GM21723 (cell line): ENCODE measurements at regions not wholly inside any gene's neighbourhood (a gene's known extent, or its start where the extent isn't known, plus 50 kb on each side); places are given as distances from the start of the nearest gene placed in this dataset.
"Not testable (repeated sequence)": the region's sequence is repeated elsewhere in the genome, so short reads cannot be mapped to it uniquely, and the experiment has no call there.

Source experiments
- ATAC-seq: cut with Tn5 transposase; IDR thresholded peaks from one replicate; pipeline ENCODE4 v1.9.1; 2021; ENCODE audit warnings: mild to moderate bottlenecking, moderate library complexity; ENCODE audit not compliant: unreplicated experiment

- no peak for ATAC-seq
Measured at GRCh38 chr16:87160701-87161337, 156.4 kb downstream of the C16orf95 start.

- not testable (repeated sequence) for ATAC-seq
Measured at GRCh38 chr16:87161410-87161809, 155.8 kb downstream of the C16orf95 start.

GRCh38 chr16:87161822-87162676 lies 155.1 kb downstream of the C16orf95 start:
- ATAC-seq = no peak

GRCh38 chr16:87162799-87163198 lies 154.4 kb downstream of the C16orf95 start:
- not testable (repeated sequence) for ATAC-seq

GRCh38 chr16:87163637-87164036 lies 153.6 kb downstream of the C16orf95 start:
- ATAC-seq = no peak

- ATAC-seq = no peak
Measured at GRCh38 chr16:87165151-87165550, 152.0 kb downstream of the C16orf95 start.

GRCh38 chr16:87165885-87166284 lies 151.3 kb downstream of the C16orf95 start:
- ATAC-seq = no peak

- ATAC-seq = no peak
Measured at GRCh38 chr16:87166321-87166720, 150.9 kb downstream of the C16orf95 start.

GRCh38 chr16:87166934-87167333 lies 150.3 kb downstream of the C16orf95 start:
- no peak for ATAC-seq

GRCh38 chr16:87169509-87169995 lies 147.6 kb downstream of the C16orf95 start:
- ATAC-seq = no peak

- no peak for ATAC-seq
Measured at GRCh38 chr16:87170310-87170709, 146.9 kb downstream of the C16orf95 start.

- ATAC-seq = no peak
Measured at GRCh38 chr16:87171723-87172122, 145.5 kb downstream of the C16orf95 start.

GRCh38 chr16:87172632-87173031 lies 144.6 kb downstream of the C16orf95 start:
- no peak for ATAC-seq

- no peak for ATAC-seq
Measured at GRCh38 chr16:87173294-87173893, 143.8 kb downstream of the C16orf95 start.

- ATAC-seq = no peak
Measured at GRCh38 chr16:87174061-87174460, 143.1 kb downstream of the C16orf95 start.

- no peak for ATAC-seq
Measured at GRCh38 chr16:87176735-87177134, 140.5 kb downstream of the C16orf95 start.

GRCh38 chr16:87177673-87178072 lies 139.5 kb downstream of the C16orf95 start:
- ATAC-seq = no peak

GRCh38 chr16:87178177-87178863 lies 138.9 kb downstream of the C16orf95 start:
- no peak for ATAC-seq

- no peak for ATAC-seq
Measured at GRCh38 chr16:87178977-87179376, 138.2 kb downstream of the C16orf95 start.

GRCh38 chr16:87180069-87180468 lies 137.1 kb downstream of the C16orf95 start:
- ATAC-seq = no peak

- ATAC-seq = no peak
Measured at GRCh38 chr16:87182759-87183158, 134.4 kb downstream of the C16orf95 start.
